GM10266 (cell line): ENCODE measurements at regions not wholly inside any gene's neighbourhood (a gene's known extent, or its start where the extent isn't known, plus 50 kb on each side); places are given as distances from the start of the nearest gene placed in this dataset.

ENCODE experiments used
- DNase-seq: peaks from one replicate; pipeline ENCODE4 v3.0.0; 2012; ENCODE audit errors: extremely low spot score
- CTCF ChIP-seq: IDR thresholded peaks from 2 replicates; pipeline ENCODE4 v1.5.1; 2012; ENCODE audit warnings: mild to moderate bottlenecking, low read depth; ENCODE audit not compliant: control insufficient read depth, insufficient read depth; ENCODE audit errors: missing control alignments

GRCh38 chr16:85484347-85485300, 128.5 kb upstream of the GSE1 start:
- TF ChIP-seq CTCF: no peak
- DNase-seq: no peak

- DNase-seq: no peak
Measured at GRCh38 chr16:85485379-85485778, 127.7 kb upstream of the GSE1 start.

GRCh38 chr16:85486256-85486915, 126.7 kb upstream of the GSE1 start:
- no peak for TF ChIP-seq CTCF
- no peak for DNase-seq

More at GRCh38 chr16:85485379-85485778, 127.7 kb upstream of the GSE1 start:
- TF ChIP-seq CTCF: no peak

GRCh38 chr16:85488414-85488813, 124.7 kb upstream of the GSE1 start:
- TF ChIP-seq CTCF: no peak
- no peak for DNase-seq

- no peak for TF ChIP-seq CTCF
- no peak for DNase-seq
Measured at GRCh38 chr16:85490407-85491057, 122.6 kb upstream of the GSE1 start.

GRCh38 chr16:85491058-85491771, 121.9 kb upstream of the GSE1 start:
- peak; percentile 78 for TF ChIP-seq CTCF
- peak; percentile 85 for DNase-seq
